Lower leg skin (tissue), 3 donors: ENCODE measurements at regions not wholly inside any gene's neighbourhood (a gene's known extent, or its start where the extent isn't known, plus 50 kb on each side); places are given as distances from the start of the nearest gene placed in this dataset.

Experiments used
- CTCF ChIP-seq, 3 donors: fragments of 450-650 bp; IDR thresholded peaks; one replicate each; pipeline ENCODE4 v1.5.1; 2016; ENCODE audit warnings: antibody characterized with exemption in 3 of 3, mild to moderate bottlenecking in 3 of 3, moderate library complexity in 2 of 3
- POLR2A ChIP-seq, 2 donors: fragments of 450-650 bp; IDR thresholded peaks; one replicate each; pipeline ENCODE4 v1.6.1; 2016 to 2017; ENCODE audit warnings: antibody characterized with exemption in 2 of 2, mild to moderate bottlenecking in 1 of 2, moderate library complexity in 1 of 2

GRCh38 chr10:2839081-2839725 lies 228.1 kb upstream of the PFKP start:
- TF ChIP-seq CTCF (IDR thresholded peaks at IDR 0.05) (no peak), POLR2A (IDR thresholded peaks at IDR 0.05) (no peak)
